ENCODE measurements at regions not wholly inside any gene's neighbourhood (a gene's known extent, or its start where the extent isn't known, plus 50 kb on each side); places are given as distances from the start of the nearest gene placed in this dataset.

GRCh38 chr6:153840039-153840850 lies 198.8 kb upstream of the OPRM1 start:
- no peak overlapping the region for H3K4me3 ChIP-seq (replicated peaks; ENCODE audit: low read depth, low read length)
- TF ChIP-seq CTCF (IDR thresholded peaks at IDR 0.05; ENCODE audit: low read length, missing control alignments), result no peak
- no peak for DNase-seq (ENCODE audit: low read depth)

GRCh38 chr6:153832543-153832942 lies 206.5 kb upstream of the OPRM1 start:
- no peak overlapping the region for H3K4me3 ChIP-seq (replicated peaks; ENCODE audit: low read depth, low read length)
- no peak for TF ChIP-seq CTCF (IDR thresholded peaks at IDR 0.05; ENCODE audit: low read length, missing control alignments)
- no peak for DNase-seq (ENCODE audit: low read depth)

GRCh38 chr6:153831350-153832078 lies 207.5 kb upstream of the OPRM1 start:
- TF ChIP-seq CTCF (IDR thresholded peaks at IDR 0.05; ENCODE audit: low read length, missing control alignments), result no peak
- H3K4me3 ChIP-seq (replicated peaks; ENCODE audit: low read depth, low read length), result no peak overlapping the region
- no peak for DNase-seq (ENCODE audit: low read depth)

- TF ChIP-seq CTCF (IDR thresholded peaks at IDR 0.05; ENCODE audit: low read length, missing control alignments), result no peak
- H3K4me3 ChIP-seq (replicated peaks; ENCODE audit: low read depth, low read length), result no peak overlapping the region
- no peak for DNase-seq (ENCODE audit: low read depth)
Observed at GRCh38 chr6:153817173-153817572, 221.9 kb upstream of the OPRM1 start.

GRCh38 chr6:153816366-153816765 lies 222.7 kb upstream of the OPRM1 start:
- DNase-seq (ENCODE audit: low read depth), result no peak
- no peak for TF ChIP-seq CTCF (IDR thresholded peaks at IDR 0.05; ENCODE audit: low read length, missing control alignments)
- no peak overlapping the region for H3K4me3 ChIP-seq (replicated peaks; ENCODE audit: low read depth, low read length)

GRCh38 chr6:153814136-153814535 lies 224.9 kb upstream of the OPRM1 start:
- no peak for DNase-seq (ENCODE audit: low read depth)
- peak; percentile 14 for TF ChIP-seq CTCF (IDR thresholded peaks at IDR 0.05; ENCODE audit: low read length, missing control alignments)
- no peak overlapping the region for H3K4me3 ChIP-seq (replicated peaks; ENCODE audit: low read depth, low read length)

All from fibroblast of pulmonary artery (primary cell).